ENCODE measurements at regions not wholly inside any gene's neighbourhood (a gene's known extent, or its start where the extent isn't known, plus 50 kb on each side); places are given as distances from the start of the nearest gene placed in this dataset.

DNA sequence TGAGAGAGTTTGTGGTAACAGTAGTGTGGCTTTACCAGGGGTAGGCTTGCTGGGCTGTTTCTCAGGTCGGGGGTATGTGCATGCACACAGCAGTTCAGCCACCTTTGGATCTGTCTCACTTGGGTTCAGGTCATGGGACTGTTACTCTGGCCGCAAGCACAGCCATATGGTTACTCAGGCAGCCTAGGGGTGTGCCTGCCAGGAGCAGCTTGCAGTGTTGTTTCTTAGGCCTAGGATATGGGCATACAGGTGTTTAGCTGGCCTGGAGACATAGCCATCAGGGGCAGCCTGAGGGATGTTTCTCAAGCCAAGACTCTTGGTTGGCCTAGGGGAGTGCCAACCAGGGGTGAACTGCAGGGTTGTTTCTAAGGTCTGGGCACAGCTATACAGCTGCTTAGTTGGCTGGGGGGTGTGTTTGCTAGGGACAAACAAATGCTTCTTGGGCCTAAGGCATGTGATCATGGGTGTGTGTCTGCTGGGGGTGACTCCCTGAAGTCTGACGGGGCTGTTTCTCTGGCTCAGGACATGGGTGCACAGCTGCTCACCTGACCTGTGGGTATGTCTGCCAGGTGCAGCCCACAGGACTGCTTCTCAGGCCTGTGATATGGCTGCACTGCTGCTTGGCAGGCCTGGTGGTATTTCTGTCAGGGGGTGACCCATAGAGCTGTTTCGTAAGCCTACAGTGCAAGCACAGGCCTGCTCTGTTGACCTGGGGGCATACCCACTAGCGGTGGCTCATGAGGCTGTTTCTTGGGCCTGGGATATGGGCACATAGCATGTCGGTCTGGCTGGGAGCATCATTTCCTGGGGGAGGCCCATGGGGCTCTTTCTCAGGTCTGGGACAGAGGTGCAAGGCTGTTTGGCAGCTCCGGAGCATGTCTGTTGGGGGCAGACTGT is 168.0 kb upstream of the THRB start:
- H3K4me3 ChIP-seq (ENCODE audit: low read depth in 1 of 5, low read length in 5 of 5) = no peak overlapping the region
- no peak overlapping the region for H3K9ac ChIP-seq (ENCODE audit: low read length in 5 of 5)
- no peaks in the 10 kb centered on the region for H3K36me3 ChIP-seq (ENCODE audit: control insufficient read depth in 5 of 5, insufficient read depth in 5 of 5, low read length in 5 of 5)
- H3K27ac ChIP-seq (ENCODE audit: low read depth, low read length) = no peak overlapping the region
- H3K9me3 ChIP-seq (ENCODE audit: control insufficient read depth in 5 of 5, low read length in 5 of 5) = no peaks in the 10 kb centered on the region
- H3K4me1 ChIP-seq (ENCODE audit: control insufficient read depth in 5 of 5, insufficient read depth in 5 of 5, low read length in 5 of 5) = no peaks in the 10 kb centered on the region
- H3K27me3 ChIP-seq (ENCODE audit: control insufficient read depth in 5 of 5, insufficient read depth in 4 of 5, low read length in 5 of 5) = no peaks in the 10 kb centered on the region

- Histone ChIP-seq H3K9ac (ENCODE audit: low read length in 5 of 5) (no peak overlapping the region), H3K27ac (ENCODE audit: low read depth, low read length) (no peak overlapping the region), H3K4me1 (ENCODE audit: control insufficient read depth in 5 of 5, insufficient read depth in 5 of 5, low read length in 5 of 5) (no peaks in the 10 kb centered on the region), H3K9me3 (ENCODE audit: control insufficient read depth in 5 of 5, low read length in 5 of 5) (no peaks in the 10 kb centered on the region), H3K4me3 (ENCODE audit: low read depth in 1 of 5, low read length in 5 of 5) (no peak overlapping the region), H3K36me3 (ENCODE audit: control insufficient read depth in 5 of 5, insufficient read depth in 5 of 5, low read length in 5 of 5) (no peaks in the 10 kb centered on the region), H3K27me3 (ENCODE audit: control insufficient read depth in 5 of 5, insufficient read depth in 4 of 5, low read length in 5 of 5) (no peaks in the 10 kb centered on the region)
Observed at GRCh38 chr3:24663406-24663805, 168.8 kb upstream of the THRB start.

DNA sequence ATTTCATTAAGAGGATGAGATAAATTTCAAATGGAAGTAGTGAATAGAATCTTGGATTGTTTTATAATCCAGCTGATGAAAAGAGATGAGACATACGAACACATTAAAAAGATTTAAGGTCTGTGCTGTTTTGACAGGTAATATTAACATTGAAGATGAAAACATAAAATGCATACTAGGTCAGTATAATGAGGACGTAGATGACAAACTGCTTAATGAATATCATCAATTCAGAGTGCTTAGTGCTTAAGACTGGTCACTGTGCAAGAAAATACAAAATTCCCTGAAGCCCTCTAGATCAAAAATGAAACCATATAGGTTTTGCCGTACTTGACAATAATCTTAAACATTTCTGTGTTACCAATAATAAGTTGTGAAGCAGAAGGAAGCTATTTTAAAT is 173.4 kb upstream of the THRB start:
- H3K36me3 ChIP-seq (ENCODE audit: control insufficient read depth in 5 of 5, insufficient read depth in 5 of 5, low read length in 5 of 5) = no peaks in the 10 kb centered on the region
- no peaks in the 10 kb centered on the region for H3K9me3 ChIP-seq (ENCODE audit: control insufficient read depth in 5 of 5, low read length in 5 of 5)
- H3K27me3 ChIP-seq (ENCODE audit: control insufficient read depth in 5 of 5, insufficient read depth in 4 of 5, low read length in 5 of 5) = no peaks in the 10 kb centered on the region
- peaks cover 0 to 5% (median 0%) of the 10 kb centered on the region in 5 donors for H3K4me1 ChIP-seq (ENCODE audit: control insufficient read depth in 5 of 5, insufficient read depth in 5 of 5, low read length in 5 of 5)
- H3K4me3 ChIP-seq (ENCODE audit: low read depth in 1 of 5, low read length in 5 of 5) = no peak overlapping the region
- no peak overlapping the region for H3K27ac ChIP-seq (ENCODE audit: low read depth, low read length)
- no peak overlapping the region for H3K9ac ChIP-seq (ENCODE audit: low read length in 5 of 5)

- Histone ChIP-seq H3K9ac (ENCODE audit: low read length in 5 of 5) (no peak overlapping the region), H3K4me1 (ENCODE audit: control insufficient read depth in 5 of 5, insufficient read depth in 5 of 5, low read length in 5 of 5) (peaks cover 0 to 5% (median 0%) of the 10 kb centered on the region in 5 donors), H3K27me3 (ENCODE audit: control insufficient read depth in 5 of 5, insufficient read depth in 4 of 5, low read length in 5 of 5) (no peaks in the 10 kb centered on the region), H3K36me3 (ENCODE audit: control insufficient read depth in 5 of 5, insufficient read depth in 5 of 5, low read length in 5 of 5) (no peaks in the 10 kb centered on the region), H3K27ac (ENCODE audit: low read depth, low read length) (no peak overlapping the region), H3K9me3 (ENCODE audit: control insufficient read depth in 5 of 5, low read length in 5 of 5) (no peaks in the 10 kb centered on the region), H3K4me3 (ENCODE audit: low read depth in 1 of 5, low read length in 5 of 5) (no peak overlapping the region)
Observed at GRCh38 chr3:24670871-24671270, 176.2 kb upstream of the THRB start.

- H3K4me3 ChIP-seq (ENCODE audit: low read depth in 1 of 5, low read length in 5 of 5) = no peak overlapping the region
- peaks cover 0 to 7% (median 4%) of the 10 kb centered on the region in 5 donors for H3K4me1 ChIP-seq (ENCODE audit: control insufficient read depth in 5 of 5, insufficient read depth in 5 of 5, low read length in 5 of 5)
- H3K9ac ChIP-seq (ENCODE audit: low read length in 5 of 5) = no peak overlapping the region
- H3K9me3 ChIP-seq (ENCODE audit: control insufficient read depth in 5 of 5, low read length in 5 of 5) = no peaks in the 10 kb centered on the region
- H3K27ac ChIP-seq (ENCODE audit: low read depth, low read length) = no peak overlapping the region
- H3K36me3 ChIP-seq (ENCODE audit: control insufficient read depth in 5 of 5, insufficient read depth in 5 of 5, low read length in 5 of 5) = no peaks in the 10 kb centered on the region
- no peaks in the 10 kb centered on the region for H3K27me3 ChIP-seq (ENCODE audit: control insufficient read depth in 5 of 5, insufficient read depth in 4 of 5, low read length in 5 of 5)
Observed at GRCh38 chr3:24673596-24673995, 178.9 kb upstream of the THRB start.

DNA sequence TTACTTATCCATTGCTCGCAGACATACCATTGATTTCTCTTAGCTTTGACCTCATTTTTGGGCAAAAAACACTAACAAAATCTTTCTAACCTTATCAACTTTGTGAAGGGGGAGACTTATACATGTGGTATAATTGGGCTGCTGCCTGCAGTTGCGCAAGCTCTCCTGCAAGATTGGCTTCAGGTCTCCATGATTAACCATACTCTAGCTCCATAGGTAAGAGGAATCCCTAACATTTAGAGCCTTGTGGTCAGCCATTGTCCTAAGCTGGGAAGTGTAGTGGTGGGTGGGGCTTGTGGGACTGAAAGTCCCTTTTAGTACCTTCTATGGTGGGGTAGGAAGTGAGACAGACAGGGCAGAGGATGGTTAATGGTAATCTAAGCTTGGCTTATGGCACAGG is 179.6 kb upstream of the THRB start:
- H3K36me3 ChIP-seq (ENCODE audit: control insufficient read depth in 5 of 5, insufficient read depth in 5 of 5, low read length in 5 of 5) = no peaks in the 10 kb centered on the region
- H3K27me3 ChIP-seq (ENCODE audit: control insufficient read depth in 5 of 5, insufficient read depth in 4 of 5, low read length in 5 of 5) = no peaks in the 10 kb centered on the region
- peaks cover 0 to 7% (median 4%) of the 10 kb centered on the region in 5 donors for H3K4me1 ChIP-seq (ENCODE audit: control insufficient read depth in 5 of 5, insufficient read depth in 5 of 5, low read length in 5 of 5)

GRCh38 chr3:24678021-24678420 is 183.4 kb upstream of the THRB start:
- H3K4me1 ChIP-seq (ENCODE audit: control insufficient read depth in 5 of 5, insufficient read depth in 5 of 5, low read length in 5 of 5) = peaks cover 0 to 4% (median 4%) of the 10 kb centered on the region in 5 donors
- no peaks in the 10 kb centered on the region for H3K36me3 ChIP-seq (ENCODE audit: control insufficient read depth in 5 of 5, insufficient read depth in 5 of 5, low read length in 5 of 5)
- no peaks in the 10 kb centered on the region for H3K27me3 ChIP-seq (ENCODE audit: control insufficient read depth in 5 of 5, insufficient read depth in 4 of 5, low read length in 5 of 5)
- H3K9ac ChIP-seq (ENCODE audit: low read length in 5 of 5) = no peak overlapping the region
- peak overlapping the region in 1 of 5 donors; percentile 29 for H3K4me3 ChIP-seq (ENCODE audit: low read depth in 1 of 5, low read length in 5 of 5)
- H3K9me3 ChIP-seq (ENCODE audit: control insufficient read depth in 5 of 5, low read length in 5 of 5) = no peaks in the 10 kb centered on the region
- no peak overlapping the region for H3K27ac ChIP-seq (ENCODE audit: low read depth, low read length)

More for the DNA sequence above, 179.6 kb upstream of the THRB start:
- no peak overlapping the region for H3K27ac ChIP-seq (ENCODE audit: low read depth, low read length)
- H3K9me3 ChIP-seq (ENCODE audit: control insufficient read depth in 5 of 5, low read length in 5 of 5) = no peaks in the 10 kb centered on the region
- H3K4me3 ChIP-seq (ENCODE audit: low read depth in 1 of 5, low read length in 5 of 5) = no peak overlapping the region
- H3K9ac ChIP-seq (ENCODE audit: low read length in 5 of 5) = no peak overlapping the region

GRCh38 chr3:24678421-24678865 is 183.8 kb upstream of the THRB start:
- Histone ChIP-seq H3K27me3 (ENCODE audit: control insufficient read depth in 5 of 5, insufficient read depth in 4 of 5, low read length in 5 of 5) (no peaks in the 10 kb centered on the region), H3K9ac (ENCODE audit: low read length in 5 of 5) (no peak overlapping the region), H3K4me1 (ENCODE audit: control insufficient read depth in 5 of 5, insufficient read depth in 5 of 5, low read length in 5 of 5) (peaks cover 0 to 5% (median 4%) of the 10 kb centered on the region in 5 donors), H3K9me3 (ENCODE audit: control insufficient read depth in 5 of 5, low read length in 5 of 5) (no peaks in the 10 kb centered on the region), H3K27ac (ENCODE audit: low read depth, low read length) (no peak overlapping the region), H3K36me3 (ENCODE audit: control insufficient read depth in 5 of 5, insufficient read depth in 5 of 5, low read length in 5 of 5) (no peaks in the 10 kb centered on the region), H3K4me3 (ENCODE audit: low read depth in 1 of 5, low read length in 5 of 5) (no peak overlapping the region)

DNA sequence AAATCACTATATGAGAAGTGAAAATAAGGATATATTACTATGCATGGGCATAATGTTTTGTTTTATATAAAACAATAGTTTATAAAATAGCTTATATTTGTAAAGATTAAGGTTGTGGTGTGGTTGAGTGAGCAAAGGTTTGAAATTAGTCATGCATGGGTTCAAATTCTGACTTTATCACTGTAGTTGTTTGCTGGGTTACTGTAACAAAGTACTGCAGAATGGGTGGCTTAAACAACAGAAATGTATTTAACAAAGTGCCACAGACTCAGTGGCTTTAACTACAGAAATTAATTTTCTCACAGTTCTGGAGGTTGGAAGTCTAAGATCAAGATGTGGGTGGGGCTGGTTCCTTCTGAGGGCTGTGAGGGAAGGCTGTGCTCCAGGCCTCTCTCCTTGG is 184.8 kb upstream of the THRB start:
- H3K9ac ChIP-seq (ENCODE audit: low read length in 5 of 5) = no peak overlapping the region
- no peaks in the 10 kb centered on the region for H3K27me3 ChIP-seq (ENCODE audit: control insufficient read depth in 5 of 5, insufficient read depth in 4 of 5, low read length in 5 of 5)
- H3K4me1 ChIP-seq (ENCODE audit: control insufficient read depth in 5 of 5, insufficient read depth in 5 of 5, low read length in 5 of 5) = peaks cover 0 to 7% (median 4%) of the 10 kb centered on the region in 5 donors
- no peaks in the 10 kb centered on the region for H3K36me3 ChIP-seq (ENCODE audit: control insufficient read depth in 5 of 5, insufficient read depth in 5 of 5, low read length in 5 of 5)
- H3K4me3 ChIP-seq (ENCODE audit: low read depth in 1 of 5, low read length in 5 of 5) = no peak overlapping the region
- H3K27ac ChIP-seq (ENCODE audit: low read depth, low read length) = no peak overlapping the region
- H3K9me3 ChIP-seq (ENCODE audit: control insufficient read depth in 5 of 5, low read length in 5 of 5) = no peaks in the 10 kb centered on the region

GRCh38 chr3:24680214-24680967 is 185.7 kb upstream of the THRB start:
- Histone ChIP-seq H3K27ac (ENCODE audit: low read depth, low read length) (no peak overlapping the region), H3K4me1 (ENCODE audit: control insufficient read depth in 5 of 5, insufficient read depth in 5 of 5, low read length in 5 of 5) (peaks cover 0 to 7% (median 4%) of the 10 kb centered on the region in 5 donors), H3K27me3 (ENCODE audit: control insufficient read depth in 5 of 5, insufficient read depth in 4 of 5, low read length in 5 of 5) (no peaks in the 10 kb centered on the region), H3K9me3 (ENCODE audit: control insufficient read depth in 5 of 5, low read length in 5 of 5) (no peaks in the 10 kb centered on the region), H3K9ac (ENCODE audit: low read length in 5 of 5) (no peak overlapping the region), H3K36me3 (ENCODE audit: control insufficient read depth in 5 of 5, insufficient read depth in 5 of 5, low read length in 5 of 5) (no peaks in the 10 kb centered on the region), H3K4me3 (ENCODE audit: low read depth in 1 of 5, low read length in 5 of 5) (no peak overlapping the region)
